Right atrium auricular region (tissue), 2 donors: ENCODE measurements at regions not wholly inside any gene's neighbourhood (a gene's known extent, or its start where the extent isn't known, plus 50 kb on each side); places are given as distances from the start of the nearest gene placed in this dataset.

ENCODE experiments used
- DNase-seq: peaks from one replicate; pipeline ENCODE4 v3.0.0-alpha.2; 2019; ENCODE audit warnings: low spot score
- H3K27ac ChIP-seq, 2 donors: fragments of 200-600 bp; sonication (generic); 1 replicate in 1 of 2; 2 replicates in 1 of 2; pipeline ENCODE4 v1.5.1; 2016 to 2019
- H3K27me3 ChIP-seq, 2 donors: fragments of 200-600 bp; sonication (generic); one replicate each; pipeline versions ENCODE4 v1.5.1 to v1.6.0; 2017 to 2019
- H3K36me3 ChIP-seq: fragments of 200-600 bp; sonication (generic); one replicate; pipeline ENCODE4 v1.5.1; 2016
- H3K4me1 ChIP-seq, 2 donors: fragments of 200-600 bp; sonication (generic); one replicate each; pipeline versions ENCODE4 v1.5.1 to v1.6.0; 2017 to 2019
- H3K4me3 ChIP-seq, 2 donors: fragments of 200-600 bp; sonication (generic); 1 replicate in 1 of 2; 2 replicates in 1 of 2; pipeline ENCODE4 v1.5.1; 2017 to 2019; ENCODE audit warnings: mild to moderate bottlenecking in 1 of 2, moderate library complexity in 1 of 2
- H3K9me3 ChIP-seq, 2 donors: fragments of 200-600 bp; sonication (generic); one replicate each; pipeline ENCODE4 v1.5.1; 2019
- CTCF ChIP-seq, 2 donors: fragments of 200-600 bp; sonication (generic); IDR thresholded peaks; one replicate each; pipeline ENCODE4 v1.5.1; 2019; ENCODE audit warnings: antibody characterized with exemption in 2 of 2

DNA sequence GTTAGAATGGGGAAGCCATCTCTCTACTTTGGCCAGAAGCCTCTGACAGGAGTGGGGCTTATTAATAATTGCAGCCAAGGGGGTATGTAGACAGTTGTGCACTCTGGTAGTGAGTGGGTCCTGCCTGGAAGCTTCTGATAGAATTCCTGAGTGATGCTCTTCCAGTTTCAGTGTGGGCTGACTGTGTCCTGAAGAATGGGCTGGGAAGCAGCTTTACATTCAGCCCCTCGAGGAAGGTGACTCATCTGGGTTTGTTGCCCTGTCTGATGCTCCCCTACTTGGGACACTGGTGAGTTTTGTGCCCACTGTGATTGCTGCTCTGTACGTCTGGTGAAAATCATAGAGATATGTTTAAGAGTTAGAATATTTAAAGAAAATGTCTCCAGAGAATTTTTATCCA lies 444.7 kb upstream of the RBMS3 start:
- TF ChIP-seq CTCF (IDR thresholded peaks at IDR 0.05), result no peak
- no peak overlapping the region for H3K4me3 ChIP-seq
- H3K36me3 ChIP-seq, result no peaks in the 10 kb centered on the region
- H3K4me1 ChIP-seq, result no peaks in the 10 kb centered on the region
- no peak overlapping the region for H3K27ac ChIP-seq
- no peaks in the 10 kb centered on the region for H3K27me3 ChIP-seq
- peaks cover 0 to 7% of the 10 kb centered on the region in 2 donors for H3K9me3 ChIP-seq
- DNase-seq, result no peak

- Histone ChIP-seq H3K4me3 (no peak overlapping the region), H3K27ac (no peak overlapping the region), H3K4me1 (no peaks in the 10 kb centered on the region), H3K9me3 (no peaks in the 10 kb centered on the region), H3K36me3 (no peaks in the 10 kb centered on the region), H3K27me3 (no peaks in the 10 kb centered on the region)
- TF ChIP-seq CTCF (IDR thresholded peaks at IDR 0.05), result no peak
- no peak for DNase-seq
Measured at GRCh38 chr3:28840976-28841376, 439.9 kb upstream of the RBMS3 start.

GRCh38 chr3:28841441-28841840 lies 439.4 kb upstream of the RBMS3 start:
- H3K36me3 ChIP-seq, result no peaks in the 10 kb centered on the region
- no peaks in the 10 kb centered on the region for H3K27me3 ChIP-seq
- no peaks in the 10 kb centered on the region for H3K9me3 ChIP-seq
- no peak for DNase-seq
- no peak overlapping the region for H3K4me3 ChIP-seq
- H3K27ac ChIP-seq, result no peak overlapping the region
- no peak for TF ChIP-seq CTCF (IDR thresholded peaks at IDR 0.05)
- H3K4me1 ChIP-seq, result no peaks in the 10 kb centered on the region

GRCh38 chr3:28844298-28845005 lies 436.4 kb upstream of the RBMS3 start:
- Histone ChIP-seq H3K9me3 (no peaks in the 10 kb centered on the region), H3K4me3 (no peak overlapping the region), H3K27ac (no peak overlapping the region), H3K4me1 (no peaks in the 10 kb centered on the region), H3K27me3 (no peaks in the 10 kb centered on the region), H3K36me3 (no peaks in the 10 kb centered on the region)
- no peak for TF ChIP-seq CTCF (IDR thresholded peaks at IDR 0.05)
- no peak for DNase-seq

DNA sequence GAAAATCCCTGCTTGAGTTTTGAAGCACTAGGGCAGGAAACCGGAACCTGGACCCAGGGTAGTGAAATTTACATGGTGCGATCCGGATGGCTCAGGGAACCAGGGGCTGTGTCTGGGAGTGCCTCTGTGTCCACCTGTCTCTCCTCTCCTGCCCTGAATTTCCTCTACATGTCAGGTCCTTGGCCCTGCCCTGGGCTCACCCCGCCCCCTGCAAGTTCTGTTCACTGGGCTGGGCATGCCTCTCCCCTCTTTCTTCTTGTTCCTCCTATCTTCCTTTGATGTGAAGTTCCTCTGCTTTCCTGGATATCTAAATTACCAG lies 435.9 kb upstream of the RBMS3 start:
- no peaks in the 10 kb centered on the region for H3K27me3 ChIP-seq
- no peak overlapping the region for H3K4me3 ChIP-seq
- no peak for TF ChIP-seq CTCF (IDR thresholded peaks at IDR 0.05)

DNA sequence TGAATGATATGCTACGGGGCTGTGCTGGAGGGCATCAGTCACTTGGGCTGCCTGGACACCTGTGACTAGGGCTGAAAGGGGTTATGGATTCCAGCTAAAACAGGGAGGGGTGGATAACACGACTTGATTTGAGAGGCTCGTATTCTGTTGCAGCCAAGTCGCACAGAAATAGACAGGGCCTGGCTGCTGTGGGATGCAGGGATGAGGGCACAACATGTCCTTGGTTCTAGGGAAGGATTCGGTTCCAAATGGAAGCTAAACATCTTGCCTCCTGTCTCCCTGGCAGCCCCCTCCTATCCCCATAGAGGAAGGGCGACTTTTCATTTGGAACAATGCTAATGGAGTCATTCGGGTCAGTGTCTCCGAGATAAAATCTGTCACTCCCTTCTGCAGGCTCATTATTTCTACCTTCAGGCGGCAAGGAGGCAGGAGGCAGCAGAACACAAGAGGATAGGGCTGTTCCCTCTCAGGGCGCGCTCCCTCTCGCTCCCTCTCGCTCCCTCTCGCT lies 433.8 kb upstream of the RBMS3 start:
- H3K4me1 ChIP-seq, result no peaks in the 10 kb centered on the region

More for the DNA sequence above, 435.9 kb upstream of the RBMS3 start:
- H3K27ac ChIP-seq, result no peak overlapping the region
- DNase-seq, result no peak
- H3K4me1 ChIP-seq, result no peaks in the 10 kb centered on the region
- no peaks in the 10 kb centered on the region for H3K36me3 ChIP-seq
- no peaks in the 10 kb centered on the region for H3K9me3 ChIP-seq

More for the DNA sequence above, 433.8 kb upstream of the RBMS3 start:
- Histone ChIP-seq H3K27me3 (no peaks in the 10 kb centered on the region), H3K4me3 (no peak overlapping the region), H3K27ac (no peak overlapping the region), H3K36me3 (no peaks in the 10 kb centered on the region), H3K9me3 (no peaks in the 10 kb centered on the region)
- no peak for DNase-seq
- no peak for TF ChIP-seq CTCF (IDR thresholded peaks at IDR 0.05)
